ENCODE measurements at regions not wholly inside any gene's neighbourhood (a gene's known extent, or its start where the extent isn't known, plus 50 kb on each side); places are given as distances from the start of the nearest gene placed in this dataset.

GRCh38 chrX:19214311-19214710 is 92.0 kb upstream of the ADGRG2 start:
- TF ChIP-seq POLR2A (IDR thresholded peaks at IDR 0.05; ENCODE audit: extremely low read depth, insufficient read length) (no peak), CTCF (IDR thresholded peaks at IDR 0.05; ENCODE audit: low read depth, low read length) (no peak), MYC (IDR thresholded peaks at IDR 0.05; ENCODE audit: low read depth, low read length) (no peak)
- TF ChIP-seq, protein P1, sequence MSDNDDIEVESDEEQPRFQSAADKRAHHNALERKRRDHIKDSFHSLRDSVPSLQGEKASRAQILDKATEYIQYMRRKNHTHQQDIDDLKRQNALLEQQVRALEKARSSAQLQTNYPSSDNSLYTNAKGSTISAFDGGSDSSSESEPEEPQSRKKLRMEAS (IDR thresholded peaks at IDR 0.05; ENCODE audit: low read depth, low read length), result no peak
